ENCODE measurements at regions not wholly inside any gene's neighbourhood (a gene's known extent, or its start where the extent isn't known, plus 50 kb on each side); places are given as distances from the start of the nearest gene placed in this dataset.

DNA sequence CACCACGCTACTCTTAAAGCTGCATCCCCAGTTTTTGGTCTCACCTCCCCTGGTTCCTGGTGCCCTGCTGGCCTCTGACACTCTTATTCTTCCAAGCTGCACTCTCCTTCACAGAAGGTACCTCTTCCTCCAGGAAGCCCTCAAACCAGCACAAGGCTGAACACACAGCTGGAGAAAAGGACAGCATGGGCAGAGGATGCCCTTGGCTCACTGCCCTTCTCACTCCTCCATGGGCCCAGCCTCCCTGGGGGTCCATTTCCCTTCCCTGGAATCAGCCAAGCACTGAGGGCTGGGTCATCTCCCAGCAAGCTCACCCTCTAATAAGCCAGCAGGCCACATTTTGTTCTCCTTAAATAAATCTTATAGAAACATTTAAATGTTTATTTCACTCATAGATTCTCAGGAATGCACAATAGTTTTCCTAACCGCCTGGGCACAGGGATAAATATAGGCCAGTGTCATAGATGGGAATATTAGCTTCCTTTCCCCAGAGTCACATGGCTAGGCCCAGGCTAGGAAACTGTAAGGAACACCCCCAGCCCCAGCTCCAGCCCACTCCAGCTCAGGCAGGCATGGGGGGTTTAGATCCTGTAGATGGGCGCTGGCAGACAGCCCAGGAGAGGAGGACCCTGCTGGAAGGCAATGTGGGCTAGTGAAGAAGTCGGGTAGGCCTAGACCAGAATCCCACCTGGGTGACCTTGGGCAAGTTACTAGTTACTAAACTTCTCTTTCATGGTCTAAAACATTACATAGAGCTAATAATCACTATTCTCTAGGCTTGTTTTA, 51.5 kb downstream of the IRAG1 start:
- H4K20me1 ChIP-seq (replicated peaks; ENCODE audit: control insufficient read depth, extremely low read depth, insufficient read depth, low read length), result no peaks in the 10 kb centered on the region
- no peaks in the 10 kb centered on the region for H3K9me3 ChIP-seq (replicated peaks; ENCODE audit: control insufficient read depth, insufficient read depth, low read length)
- no peak overlapping the region for H3K4me3 ChIP-seq (replicated peaks in 1 of 3; ENCODE audit: insufficient read depth in 1 of 3, low read depth in 1 of 3, low read length in 3 of 3)
- no peaks in the 10 kb centered on the region for H3K36me3 ChIP-seq (ENCODE audit: control insufficient read depth in 2 of 2, extremely low read depth in 1 of 2, insufficient read depth in 2 of 2, low read length in 2 of 2)
- no peak for FAIRE-seq
- no peaks in the 10 kb centered on the region for H3K9me1 ChIP-seq (replicated peaks; ENCODE audit: control insufficient read depth, extremely low read depth, insufficient read depth, low read length)
- POLR2A ChIA-PET, result no interaction called here
- no peak overlapping the region for H3K9ac ChIP-seq (replicated peaks; ENCODE audit: extremely low read depth, insufficient read depth, low read length)
- H3K27ac ChIP-seq (ENCODE audit: insufficient read depth, low read depth, low read length), result no peak overlapping the region
- H3K4me2 ChIP-seq (ENCODE audit: insufficient read depth, low read length), result no peak overlapping the region
- CTCF ChIA-PET, result interaction anchor here (1.3 kb wide), 1 partner anchor 236 kb away, joined by 3 read pairs; no protein-coding TSS in a partner anchor
- BruUV-seq (replicated peaks), result no TSS peak
- no peak for TF ChIP-seq POLR2AphosphoS5 (IDR thresholded peaks at IDR 0.05; ENCODE audit: insufficient read depth, low read depth, low read length)
- no peak for TF ChIP-seq POLR2A (IDR thresholded peaks at IDR 0.05; ENCODE audit: low read depth, low read length)
- TF ChIP-seq MYC (IDR thresholded peaks at IDR 0.05; ENCODE audit: low read depth, low read length), result no peak
- TF ChIP-seq EZH2 (IDR thresholded peaks at IDR 0.05; ENCODE audit: borderline replicate concordance, low read depth, low read length, severe bottlenecking), result no peak
- no peak for TF ChIP-seq JUN (IDR thresholded peaks at IDR 0.05; ENCODE audit: borderline replicate concordance, insufficient read depth, insufficient read length, low read depth)
- no peak for TF ChIP-seq GATA2 (IDR thresholded peaks at IDR 0.05; ENCODE audit: insufficient read depth, insufficient read length, low read depth, low read length)
- TF ChIP-seq MAX (IDR thresholded peaks at IDR 0.05; ENCODE audit: insufficient read depth, insufficient read length), result no peak
- TF ChIP-seq, protein P1, sequence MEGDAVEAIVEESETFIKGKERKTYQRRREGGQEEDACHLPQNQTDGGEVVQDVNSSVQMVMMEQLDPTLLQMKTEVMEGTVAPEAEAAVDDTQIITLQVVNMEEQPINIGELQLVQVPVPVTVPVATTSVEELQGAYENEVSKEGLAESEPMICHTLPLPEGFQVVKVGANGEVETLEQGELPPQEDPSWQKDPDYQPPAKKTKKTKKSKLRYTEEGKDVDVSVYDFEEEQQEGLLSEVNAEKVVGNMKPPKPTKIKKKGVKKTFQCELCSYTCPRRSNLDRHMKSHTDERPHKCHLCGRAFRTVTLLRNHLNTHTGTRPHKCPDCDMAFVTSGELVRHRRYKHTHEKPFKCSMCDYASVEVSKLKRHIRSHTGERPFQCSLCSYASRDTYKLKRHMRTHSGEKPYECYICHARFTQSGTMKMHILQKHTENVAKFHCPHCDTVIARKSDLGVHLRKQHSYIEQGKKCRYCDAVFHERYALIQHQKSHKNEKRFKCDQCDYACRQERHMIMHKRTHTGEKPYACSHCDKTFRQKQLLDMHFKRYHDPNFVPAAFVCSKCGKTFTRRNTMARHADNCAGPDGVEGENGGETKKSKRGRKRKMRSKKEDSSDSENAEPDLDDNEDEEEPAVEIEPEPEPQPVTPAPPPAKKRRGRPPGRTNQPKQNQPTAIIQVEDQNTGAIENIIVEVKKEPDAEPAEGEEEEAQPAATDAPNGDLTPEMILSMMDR (IDR thresholded peaks at IDR 0.05; ENCODE audit: extremely low read depth in 1 of 2, insufficient read depth in 1 of 2, low read depth in 1 of 2, low read length in 2 of 2), result no peak
- dilution Hi-C loops (cut with MboI; ENCODE audit: extremely low pct_ligation_motif_present, low sequenced_read_pairs), result no loop called here
- intact Hi-C loops (cut with micrococcal nuclease), result loop anchor here (5.0 kb wide), 1 partner anchor 35 kb away; no protein-coding TSS in a partner anchor
- no peaks in the 10 kb centered on the region for H3K79me2 ChIP-seq (ENCODE audit: control insufficient read depth, insufficient read depth, low read length)
- H3K27me3 ChIP-seq (ENCODE audit: control insufficient read depth in 2 of 2, insufficient read depth in 2 of 2, low read length in 2 of 2), result no peaks in the 10 kb centered on the region
- H2AFZ ChIP-seq (ENCODE audit: low read depth, low read length), result no peak overlapping the region
- no peak for DNase-seq (ENCODE audit: low read depth, low spot score)
- no peaks in the 10 kb centered on the region for H3K4me1 ChIP-seq (ENCODE audit: control insufficient read depth, extremely low read depth, insufficient read depth, low read length)
